HG03565 (cell line): ENCODE measurements at regions not wholly inside any gene's neighbourhood (a gene's known extent, or its start where the extent isn't known, plus 50 kb on each side); places are given as distances from the start of the nearest gene placed in this dataset.
"Not testable (repeated sequence)": the region's sequence is repeated elsewhere in the genome, so short reads cannot be mapped to it uniquely, and the experiment has no call there.

ENCODE experiments used
- ATAC-seq: cut with Tn5 transposase; IDR thresholded peaks from one replicate; pipeline ENCODE4 v1.9.1; 2021; ENCODE audit warnings: mild to moderate bottlenecking, moderate library complexity; ENCODE audit not compliant: unreplicated experiment

DNA sequence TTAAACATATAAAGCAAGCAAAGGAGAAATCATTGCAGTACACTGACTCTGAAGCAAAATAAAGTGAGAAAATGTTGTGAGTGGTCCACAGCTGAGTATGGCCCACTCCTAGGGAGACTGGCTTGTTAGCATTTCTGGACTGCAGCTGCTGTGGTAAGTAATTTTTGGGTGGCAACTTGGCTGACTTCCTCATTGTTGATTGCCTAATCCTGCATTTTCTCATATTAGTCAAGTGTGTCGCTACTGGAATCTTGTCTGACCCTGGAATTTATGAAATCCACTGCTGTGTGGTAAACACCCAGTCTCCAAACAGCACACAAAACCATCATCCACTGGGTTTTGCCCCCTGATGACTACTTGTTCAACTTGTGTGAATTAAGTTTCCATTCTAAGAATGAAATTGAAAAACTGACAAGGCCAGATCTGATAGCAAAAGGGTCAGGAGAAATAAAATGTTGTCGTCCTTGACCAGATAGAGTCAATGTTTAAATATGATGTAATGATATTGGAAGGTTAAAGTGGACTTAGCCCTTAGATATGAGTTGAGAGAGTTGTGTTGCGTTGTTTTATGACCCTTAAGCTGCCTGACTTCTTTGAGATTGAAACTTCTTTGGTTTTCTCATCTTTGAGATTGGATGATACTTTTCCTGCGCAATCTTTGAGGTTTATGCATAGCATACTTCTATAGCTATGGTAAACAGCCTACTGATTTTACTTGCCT is 106.6 kb upstream of the SEC22B start:
- ATAC-seq, result not testable (repeated sequence)

DNA sequence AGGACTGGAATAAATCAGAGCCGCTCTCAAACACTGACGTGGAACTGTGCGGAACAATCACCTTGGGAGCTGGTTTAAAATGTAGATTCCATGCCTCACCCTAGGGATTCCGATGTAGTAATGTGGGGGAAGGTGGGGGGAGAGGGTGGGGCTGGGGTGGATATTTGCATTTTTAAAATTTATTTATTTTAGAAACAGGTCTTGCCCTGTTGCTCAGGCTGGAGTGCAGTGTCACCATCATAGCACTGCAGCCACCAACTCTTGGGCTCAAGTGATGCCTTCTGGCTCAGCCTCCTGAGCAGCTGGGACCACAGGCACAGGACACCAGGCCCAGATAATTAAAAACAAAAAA is 101.9 kb upstream of the SEC22B start:
- ATAC-seq, result not testable (repeated sequence)

DNA sequence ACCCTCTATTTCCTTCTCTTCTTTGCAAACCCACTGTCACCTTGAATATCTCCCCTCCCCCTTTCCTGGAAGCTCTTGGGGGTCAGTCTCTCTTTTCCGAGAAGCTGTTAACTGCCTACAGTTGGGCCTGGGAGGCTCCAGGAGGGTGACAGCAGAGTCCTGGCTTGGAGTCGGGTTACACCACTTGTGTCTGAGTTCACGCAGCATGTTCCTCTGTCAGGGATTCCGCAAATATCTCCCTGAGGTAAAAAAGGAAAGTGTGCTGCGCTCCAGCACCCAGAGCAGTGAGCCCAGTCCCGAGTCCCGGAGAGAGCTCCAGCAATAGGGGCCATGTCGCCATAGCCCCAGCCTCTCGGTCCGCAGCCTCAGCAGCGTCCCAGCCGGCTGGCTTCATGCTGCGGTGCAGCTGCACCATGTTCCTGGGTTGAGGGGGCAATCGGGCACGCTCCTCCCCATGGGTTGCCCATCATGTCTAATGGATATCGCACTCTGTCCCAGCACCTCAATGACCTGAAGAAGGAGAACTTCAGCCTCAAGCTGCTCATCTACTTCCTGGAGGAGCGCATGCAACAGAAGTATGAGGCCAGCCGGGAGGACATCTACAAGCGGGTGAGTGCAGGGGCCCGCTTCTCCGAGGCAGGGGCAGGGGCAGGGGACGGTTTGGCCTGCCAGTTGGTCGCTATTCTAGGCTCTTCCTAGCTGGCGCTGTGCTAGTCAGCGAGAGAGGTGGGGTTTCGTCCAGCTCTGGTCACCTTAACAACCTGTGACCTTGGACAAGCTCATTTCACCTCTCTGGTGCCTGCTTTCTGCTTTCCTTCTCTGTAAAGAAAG is 101.3 kb upstream of the SEC22B start:
- not testable (repeated sequence) for ATAC-seq

DNA sequence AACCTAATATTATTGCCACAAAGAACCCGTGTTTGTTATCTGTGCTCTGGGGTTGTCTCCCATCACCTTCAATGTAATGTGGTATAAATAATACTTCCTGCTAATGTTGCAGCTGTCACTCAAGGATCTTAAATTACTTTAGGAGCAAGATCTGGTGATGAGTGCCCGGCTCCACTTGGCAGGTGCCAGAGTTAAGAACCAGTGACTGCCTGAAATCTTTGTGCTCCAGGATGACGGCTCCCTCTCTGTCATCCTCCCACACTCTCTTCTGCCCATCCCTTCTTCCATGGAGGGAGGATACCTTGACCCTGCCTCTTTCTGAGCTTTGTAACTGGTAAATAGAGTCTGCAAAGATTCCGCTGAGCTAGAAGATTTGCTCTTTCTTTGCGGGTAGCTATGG is 100.4 kb upstream of the SEC22B start:
- ATAC-seq, result not testable (repeated sequence)

DNA sequence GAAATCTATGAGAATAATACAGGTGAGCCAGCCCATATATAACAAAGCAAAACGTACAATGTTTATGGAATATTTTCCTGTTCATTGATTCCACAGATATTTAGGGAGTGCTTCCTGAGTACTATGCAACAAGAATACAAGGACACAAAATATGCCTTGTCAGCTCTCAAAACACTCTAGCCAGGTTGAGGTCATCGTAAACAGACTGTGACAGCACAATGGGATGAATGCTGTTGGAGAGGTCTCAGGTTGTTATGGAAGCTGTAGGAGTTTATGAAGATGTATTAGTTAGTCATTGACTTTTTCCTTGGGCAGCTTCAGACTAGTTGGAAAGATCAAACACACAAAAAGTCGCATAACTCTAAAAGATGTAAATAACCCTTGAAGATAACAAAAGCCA is 98.1 kb upstream of the SEC22B start:
- not testable (repeated sequence) for ATAC-seq

DNA sequence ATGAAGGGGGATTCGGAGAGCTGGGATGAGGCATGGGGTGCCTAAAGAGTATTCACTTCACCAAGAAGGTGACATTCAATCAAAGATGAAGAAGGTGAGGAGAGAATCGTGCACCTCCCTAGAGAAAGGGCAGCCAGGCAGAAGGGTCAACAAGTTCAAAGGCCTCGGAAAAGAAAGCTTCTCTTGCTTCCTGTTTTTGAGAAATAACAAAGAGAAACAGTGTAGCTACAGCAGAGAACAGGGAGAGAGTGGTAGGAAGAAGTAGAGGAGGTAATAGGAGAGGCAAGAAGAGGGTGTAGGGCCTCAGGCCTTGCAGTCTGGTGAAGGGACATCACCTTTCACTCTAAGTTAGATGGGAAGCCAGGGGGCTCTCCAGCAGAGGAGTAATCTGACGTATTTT is 97.0 kb upstream of the SEC22B start:
- not testable (repeated sequence) for ATAC-seq

DNA sequence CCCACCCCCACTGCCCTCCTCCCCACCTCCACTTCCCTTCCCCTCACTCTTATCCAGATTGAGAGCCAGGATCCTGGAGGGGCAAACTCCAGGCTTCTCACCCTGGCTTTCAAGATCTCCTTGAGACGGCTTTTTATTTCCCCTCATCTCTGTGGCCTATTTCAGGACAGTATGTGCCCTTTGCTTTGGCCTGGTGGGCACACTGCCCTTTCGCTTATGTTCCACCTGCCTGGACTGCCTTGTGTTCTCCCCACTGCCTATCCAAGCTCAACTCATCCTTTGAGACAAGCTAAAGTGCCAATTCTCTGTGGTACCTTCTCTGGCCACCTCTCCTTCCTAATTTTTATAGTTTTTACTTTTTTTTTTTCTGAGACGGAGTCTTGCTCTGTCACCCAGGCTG is 95.9 kb upstream of the SEC22B start:
- not testable (repeated sequence) for ATAC-seq

DNA sequence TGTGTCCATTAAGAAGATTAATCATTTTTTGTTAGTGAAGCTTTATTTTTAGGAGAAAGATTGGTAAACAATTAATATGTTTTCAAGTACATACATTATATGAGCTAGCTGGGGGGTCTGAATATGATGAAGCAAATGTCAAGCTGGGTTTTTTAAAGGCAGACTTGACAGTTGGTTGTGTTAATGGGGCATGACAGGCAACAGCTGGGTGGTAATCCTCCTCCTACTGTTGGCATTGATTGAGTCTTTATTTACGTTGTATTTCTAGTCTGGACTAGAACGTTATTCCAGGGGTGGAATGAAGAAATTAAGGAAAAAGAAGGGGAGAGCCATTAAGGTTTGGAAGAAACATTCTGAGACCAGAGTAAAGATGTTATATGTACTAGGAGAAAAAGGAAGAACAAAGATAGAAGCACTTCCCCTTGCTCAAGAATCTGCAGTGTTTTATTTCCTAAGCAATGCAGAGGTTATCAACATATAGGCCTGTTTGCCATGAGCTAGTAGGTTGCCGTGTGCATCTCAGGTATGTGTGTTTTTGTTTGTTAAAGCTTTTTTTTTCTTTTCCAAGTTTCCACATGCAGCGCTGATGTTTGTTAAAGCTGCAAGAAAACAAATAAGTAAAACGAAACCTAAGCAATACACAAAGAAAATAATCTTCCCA is 95.4 kb upstream of the SEC22B start:
- not testable (repeated sequence) for ATAC-seq

DNA sequence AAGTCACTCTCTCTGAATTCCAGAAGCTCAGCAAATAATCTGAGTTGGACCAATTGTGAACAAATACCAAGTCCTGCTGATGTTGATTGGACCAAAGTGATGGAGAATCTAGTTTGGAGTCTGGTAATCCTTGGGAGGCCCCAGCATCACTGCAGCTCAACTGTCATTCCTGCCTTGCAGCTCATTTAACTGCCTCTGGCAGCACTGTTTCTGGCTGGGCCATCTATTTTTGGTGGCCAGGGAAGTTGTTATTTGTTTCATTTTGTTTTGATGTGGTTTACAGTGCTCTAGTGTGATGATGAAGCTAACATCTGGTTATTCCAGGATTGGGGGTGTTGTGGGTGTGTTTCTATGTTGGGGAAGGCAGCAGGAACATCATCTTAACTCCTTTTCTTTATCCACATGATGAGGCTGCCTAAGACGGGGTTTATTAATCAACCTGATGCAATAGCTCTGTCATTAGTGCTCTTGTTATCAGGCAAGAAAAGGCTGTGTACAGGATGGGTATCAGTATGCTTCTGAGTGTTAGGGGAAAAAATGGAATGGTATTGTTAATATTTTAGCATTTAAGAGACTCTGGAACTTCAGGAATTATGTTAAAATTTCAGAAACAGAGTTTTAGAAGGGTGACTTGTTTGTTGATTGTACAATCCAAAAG is 91.7 kb upstream of the SEC22B start:
- ATAC-seq, result not testable (repeated sequence)

DNA sequence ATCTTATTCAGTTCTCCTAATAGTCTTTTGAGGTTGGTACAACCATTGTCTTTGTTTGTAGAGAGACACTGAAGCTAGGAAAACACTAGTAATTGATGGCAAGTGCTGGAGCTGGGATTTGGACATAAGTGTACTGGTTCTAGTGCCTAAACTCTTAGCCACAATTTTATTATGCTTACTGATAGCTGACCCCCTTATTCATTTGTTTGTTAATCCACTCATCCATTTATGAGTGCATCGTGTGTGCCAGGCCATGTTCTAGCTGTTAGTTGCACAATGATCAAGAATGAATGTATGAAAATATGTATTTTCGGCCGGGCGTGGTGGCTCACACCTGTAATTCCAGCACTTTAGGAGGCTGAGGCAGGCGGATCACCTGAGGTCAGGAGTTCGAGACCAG is 88.2 kb upstream of the SEC22B start:
- not testable (repeated sequence) for ATAC-seq

DNA sequence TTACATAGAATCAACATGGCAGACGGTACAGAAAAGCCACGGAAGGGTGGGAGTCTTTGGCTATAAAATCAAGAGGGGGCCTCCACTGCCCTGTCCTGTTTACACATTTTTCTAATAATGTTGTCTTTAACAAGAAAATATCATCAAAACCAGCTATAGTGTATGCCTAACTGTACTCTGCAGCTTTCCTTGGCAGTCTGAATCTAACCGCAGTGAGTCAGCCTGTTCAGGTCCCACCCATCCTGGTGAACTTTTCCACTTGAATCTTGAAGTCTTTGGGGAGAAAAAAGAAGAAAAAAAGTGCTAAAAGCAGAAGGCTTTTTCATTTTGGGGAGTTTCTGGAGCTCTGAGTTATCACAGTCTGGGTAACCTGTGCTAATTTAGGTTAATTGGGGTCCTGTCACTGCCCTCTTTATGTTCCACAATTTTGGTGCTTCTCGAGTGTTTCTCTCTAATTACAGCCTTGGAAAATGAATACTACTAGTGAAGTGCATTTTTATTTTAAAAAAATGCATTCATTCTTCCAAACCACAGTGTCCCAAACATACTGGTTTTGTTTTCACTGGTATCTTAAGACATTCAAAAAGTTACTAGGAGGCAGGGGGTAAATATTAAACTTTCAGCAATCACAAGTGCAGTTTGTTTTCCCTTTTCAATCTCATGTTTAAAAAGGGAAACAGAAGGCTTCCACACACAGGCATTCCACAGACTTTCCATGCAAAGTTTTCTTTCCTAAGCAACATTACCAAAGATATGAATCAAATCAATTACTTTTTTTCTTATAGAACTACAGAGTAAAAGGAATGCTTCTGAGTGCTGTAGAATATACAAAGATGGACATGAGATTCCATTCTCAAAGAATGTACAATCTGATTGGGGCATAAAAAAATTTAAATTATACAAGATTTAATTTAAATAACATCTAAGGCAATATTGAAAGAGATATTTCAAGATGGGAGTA is 86.8 kb upstream of the SEC22B start:
- not testable (repeated sequence) for ATAC-seq

DNA sequence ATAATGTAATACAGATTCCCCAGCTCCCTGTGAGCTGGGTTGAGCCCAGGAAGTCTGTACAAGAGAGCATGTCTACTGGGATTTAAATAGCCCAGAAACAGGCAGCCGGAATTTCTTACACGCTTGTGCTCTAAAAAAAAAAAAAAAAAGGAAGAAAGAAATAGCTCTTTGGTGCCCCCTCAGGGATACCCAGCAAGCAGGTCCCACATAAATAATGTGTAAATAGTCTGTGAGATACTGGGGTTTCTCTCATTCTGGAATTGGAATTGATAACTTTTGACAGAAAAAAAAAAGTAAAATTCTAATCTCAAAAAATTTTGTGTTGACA is 81.4 kb upstream of the SEC22B start:
- not testable (repeated sequence) for ATAC-seq

DNA sequence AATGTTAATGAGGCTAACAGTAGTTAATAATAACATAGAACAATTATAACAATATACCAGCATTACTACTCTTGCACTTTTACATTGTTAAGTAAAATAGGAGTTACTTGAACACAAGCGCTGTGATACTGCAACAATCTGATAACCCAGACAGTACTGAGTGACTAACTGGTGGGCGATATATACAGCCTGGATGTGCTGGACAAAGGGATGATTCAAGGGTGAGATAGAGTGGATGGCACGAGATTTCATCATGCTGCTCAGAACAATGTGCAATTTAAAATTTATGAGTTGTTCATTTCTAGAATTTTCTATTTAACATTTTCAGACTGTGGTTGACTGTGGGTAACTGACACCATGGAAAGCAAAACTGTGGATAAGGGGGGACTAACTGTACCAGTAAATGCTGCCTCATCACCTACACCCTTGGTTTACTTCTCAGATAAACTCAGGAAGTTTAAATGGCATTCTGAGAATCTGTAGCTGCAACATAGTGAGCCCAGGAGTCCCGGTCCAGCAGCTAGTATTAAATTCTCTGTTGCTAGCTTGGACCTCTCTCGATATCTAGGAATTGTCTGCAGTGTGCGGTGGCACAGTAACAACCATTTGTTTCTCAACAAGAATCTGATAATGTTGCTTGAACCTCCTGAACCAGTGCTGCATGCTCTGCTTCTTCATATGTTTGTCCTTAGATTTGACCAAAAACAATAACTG is 80.9 kb upstream of the SEC22B start:
- not testable (repeated sequence) for ATAC-seq

DNA sequence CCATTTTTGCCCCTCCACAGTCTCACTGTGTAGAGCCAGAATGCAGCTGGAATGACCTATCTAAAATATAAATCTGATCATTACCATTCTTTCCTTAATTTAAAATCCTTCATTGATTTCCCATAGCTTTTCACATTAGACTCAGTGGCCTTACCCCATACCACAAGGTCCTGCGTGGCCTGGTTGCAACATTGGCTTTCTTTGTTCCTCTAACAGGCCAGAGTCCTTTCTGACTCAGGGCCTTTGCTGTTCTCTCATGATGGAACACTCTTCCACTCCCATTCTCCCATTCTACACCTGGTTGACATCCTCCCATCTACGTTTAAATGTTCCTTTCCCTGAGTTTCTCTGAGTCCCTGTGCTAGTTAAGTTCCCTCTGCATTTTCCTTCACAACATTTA is 74.4 kb upstream of the SEC22B start:
- ATAC-seq, result not testable (repeated sequence)

DNA sequence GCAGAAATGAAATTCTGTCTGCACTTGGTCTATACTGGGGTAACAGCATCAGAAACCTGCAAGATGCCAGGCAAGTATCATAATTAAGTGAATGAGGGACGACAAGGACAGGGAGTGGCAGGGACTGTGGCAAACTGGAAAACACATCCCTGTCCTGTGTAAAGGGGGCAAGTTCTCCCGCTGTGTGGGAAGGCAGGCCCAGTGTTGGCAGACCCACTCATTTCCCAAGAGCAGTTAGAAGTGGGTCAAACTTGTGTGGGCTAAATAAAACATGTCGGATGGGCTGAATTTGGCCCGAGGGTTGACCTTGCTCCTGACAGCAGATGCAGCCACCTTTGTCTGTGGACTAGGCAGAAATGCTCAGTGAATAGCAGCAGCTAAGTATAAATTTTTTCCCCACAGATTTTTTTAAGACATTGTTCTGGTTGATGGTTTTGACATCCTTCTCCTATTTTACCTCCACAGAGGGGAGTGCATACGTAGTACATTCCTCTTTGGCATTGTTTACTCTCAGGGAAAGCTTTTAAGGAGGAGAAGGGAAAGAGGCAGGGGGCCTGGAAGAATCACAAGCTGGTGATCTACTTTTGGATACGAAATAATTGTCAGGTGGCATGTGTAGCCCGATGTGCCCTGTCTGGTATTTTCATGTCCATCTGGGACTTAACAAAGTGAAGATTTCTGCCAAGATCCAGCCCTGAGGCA is 72.6 kb upstream of the SEC22B start:
- not testable (repeated sequence) for ATAC-seq

DNA sequence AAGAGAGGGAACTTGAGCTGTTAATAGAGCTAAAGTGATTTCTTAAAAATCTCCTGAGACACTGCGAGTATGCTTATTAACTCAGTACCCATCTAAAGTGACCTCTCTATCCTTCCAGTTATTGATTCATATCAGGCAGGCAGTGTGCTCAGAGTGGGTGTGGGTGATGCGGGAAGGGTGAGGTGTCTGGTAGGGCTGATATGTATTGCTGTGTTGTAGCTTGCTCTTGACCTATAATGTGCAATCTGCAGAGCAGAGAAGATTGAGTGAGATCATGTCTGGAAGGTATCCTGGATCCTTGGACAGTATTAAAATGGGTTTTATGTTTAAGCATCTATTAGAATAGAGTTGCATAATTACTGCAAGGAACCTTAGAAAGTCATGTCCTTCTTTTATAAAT is 71.9 kb upstream of the SEC22B start:
- not testable (repeated sequence) for ATAC-seq

DNA sequence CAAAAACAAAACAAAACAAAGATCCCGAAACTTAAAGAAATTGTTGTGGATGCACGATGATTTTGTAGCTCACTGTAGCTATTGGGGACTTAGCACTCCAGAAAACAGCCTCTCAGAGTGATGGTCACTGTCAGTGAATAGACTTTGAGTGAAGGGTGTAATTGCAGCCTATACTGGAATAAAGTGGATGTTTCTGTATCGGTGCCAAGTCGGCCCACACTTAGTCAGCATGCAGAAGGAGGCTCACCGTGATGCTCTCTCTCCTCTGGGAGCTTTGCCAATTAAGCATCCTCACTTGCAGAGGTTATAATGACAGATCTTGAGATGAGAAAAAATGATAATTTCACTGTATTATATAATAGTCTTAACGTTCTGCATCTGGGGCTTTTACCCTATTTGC is 67.5 kb upstream of the SEC22B start:
- ATAC-seq, result not testable (repeated sequence)

DNA sequence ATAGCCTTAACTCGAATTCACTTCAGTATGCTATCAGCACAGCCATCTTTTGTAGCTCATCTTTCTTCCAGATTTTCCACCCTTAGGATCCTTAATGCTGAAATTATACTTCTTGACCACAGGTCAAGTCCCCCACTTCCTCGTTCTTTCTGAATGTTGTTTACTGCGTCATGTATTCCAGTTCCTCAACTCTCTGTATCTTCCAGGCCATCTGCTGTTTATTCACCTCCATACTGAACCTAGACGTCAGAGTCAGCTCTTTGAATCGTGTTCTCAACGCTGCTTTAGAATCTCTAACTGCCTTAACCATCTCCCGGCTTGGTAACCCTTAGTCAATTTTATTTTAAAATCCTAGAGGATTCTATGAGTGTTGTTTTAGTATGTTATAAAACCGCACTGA is 66.3 kb upstream of the SEC22B start:
- ATAC-seq, result not testable (repeated sequence)

DNA sequence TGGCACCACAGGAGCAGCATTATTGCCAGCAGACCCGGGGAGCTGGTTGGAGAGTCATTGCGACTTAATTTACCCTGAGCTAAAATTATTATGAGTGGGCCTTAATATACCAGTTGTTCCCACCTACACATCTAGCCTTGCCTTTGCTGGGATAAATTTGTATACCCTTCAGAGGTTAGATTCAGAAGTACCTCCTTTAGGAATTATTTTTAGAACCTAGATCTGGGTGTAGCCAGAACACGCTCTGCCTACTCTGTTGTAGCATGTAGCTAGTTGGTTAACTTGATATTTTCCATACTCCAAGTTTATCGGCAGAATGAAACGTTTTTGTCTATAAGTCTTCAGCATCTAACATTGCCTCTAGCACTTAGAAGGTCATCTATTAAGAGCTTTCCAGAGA is 65.5 kb upstream of the SEC22B start:
- ATAC-seq, result not testable (repeated sequence)
